H1 (cell line): ENCODE measurements at regions not wholly inside any gene's neighbourhood (a gene's known extent, or its start where the extent isn't known, plus 50 kb on each side); places are given as distances from the start of the nearest gene placed in this dataset.

ENCODE experiments used
- CTCF ChIA-PET: fragments of 300-600 bp; sonication (Branson Sonifier 250); formaldehyde crosslinking; loops from one replicate; lab custom pipeline; 2021; ENCODE audit not compliant: partially characterized antibody; lab: Charles Lee
- POLR2A ChIA-PET: fragments of 300-600 bp; sonication (Branson Sonifier 250); formaldehyde crosslinking; loops from one replicate; lab custom pipeline; 2021; ENCODE audit warnings: inconsistent platforms; ENCODE audit not compliant: partially characterized antibody; lab: Charles Lee
- DNase-seq, 2 experiments: peaks; one replicate each; pipeline versions ENCODE4 v3.0.0 to v3.0.0-alpha.2; 2010 to 2022; ENCODE audit warnings: low spot score in 2 of 2, low read depth in 1 of 2, mixed read lengths in 1 of 2
- FAIRE-seq: peaks from 2 replicates; lab custom pipeline; 2011; peaks lifted over from hg19 to GRCh38; lab: Jason Lieb, UNC
- H2AFZ ChIP-seq: 2 replicates; pipeline ENCODE4 v1.8.1; 2012; ENCODE audit warnings: low read length, inconsistent platforms
- H2AK5ac ChIP-seq: 2 replicates; pipeline ENCODE4 v1.6.1; 2013; ENCODE audit warnings: low read depth, low read length
- H2BK120ac ChIP-seq: replicated peaks from 2 replicates; pipeline ENCODE3; 2013; ENCODE audit warnings: low read depth, low read length, inconsistent platforms
- H2BK12ac ChIP-seq: 2 replicates; pipeline ENCODE4 v1.6.1; 2013; ENCODE audit warnings: low read depth, low read length
- H2BK15ac ChIP-seq: 2 replicates; pipeline ENCODE4 v1.6.1; 2013; ENCODE audit warnings: low read length
- H2BK20ac ChIP-seq: 2 replicates; pipeline ENCODE4 v1.6.1; 2013; ENCODE audit warnings: low read length
- H2BK5ac ChIP-seq: 2 replicates; pipeline ENCODE4 v1.6.1; 2013; ENCODE audit warnings: low read depth, low read length
- H3K14ac ChIP-seq: 2 replicates; pipeline ENCODE4 v1.6.1; 2013; ENCODE audit warnings: inconsistent platforms; ENCODE audit not compliant: insufficient read length
- H3K18ac ChIP-seq: 2 replicates; pipeline ENCODE4 v1.6.1; 2013; ENCODE audit warnings: low read length; ENCODE audit errors: extremely low read depth
- H3K23ac ChIP-seq: 2 replicates; pipeline ENCODE4 v1.6.1; 2013; ENCODE audit warnings: inconsistent platforms; ENCODE audit not compliant: insufficient read length
- H3K23me2 ChIP-seq: 2 replicates; pipeline ENCODE4 v1.6.1; 2013; ENCODE audit warnings: low read depth, low read length
- H3K27ac ChIP-seq: 2 replicates; pipeline ENCODE4 v1.6.1; 2011; ENCODE audit warnings: low read depth, low read length, inconsistent platforms
- H3K27me3 ChIP-seq, 4 experiments: replicated peaks in 1 of 4; 1 replicate in 1 of 4; 2 replicates in 3 of 4; pipeline versions ENCODE4 v1.6.1 to v1.8.1; 2011 to 2013; ENCODE audit warnings: low read length in 3 of 4, mild to moderate bottlenecking in 3 of 4, inconsistent platforms in 2 of 4, mixed read lengths in 2 of 4, moderate library complexity in 1 of 4; ENCODE audit not compliant: control insufficient read depth in 3 of 4, insufficient read depth in 3 of 4; ENCODE audit errors: extremely low read depth in 1 of 4
- H3K36me3 ChIP-seq, 4 experiments: 2 replicates each; pipeline versions ENCODE4 v1.6.1 to v1.8.1; 2011 to 2013; ENCODE audit warnings: mild to moderate bottlenecking in 4 of 4, low read length in 3 of 4, moderate library complexity in 2 of 4, control low read depth in 1 of 4, inconsistent platforms in 1 of 4; ENCODE audit not compliant: insufficient read depth in 4 of 4, control insufficient read depth in 2 of 4
- H3K4ac ChIP-seq: replicated peaks from 2 replicates; pipeline ENCODE3; 2013; ENCODE audit warnings: low read length, low read depth, mixed read lengths, inconsistent platforms; ENCODE audit not compliant: insufficient read length
- H3K4me1 ChIP-seq, 4 experiments: replicated peaks in 1 of 4; 1 replicate in 1 of 4; 2 replicates in 3 of 4; pipeline versions ENCODE4 v1.6.1 to v1.8.1; 2011 to 2013; ENCODE audit warnings: low read length in 3 of 4, inconsistent platforms in 2 of 4, mixed read lengths in 1 of 4; ENCODE audit not compliant: insufficient read depth in 4 of 4, control insufficient read depth in 3 of 4
- H3K4me2 ChIP-seq, 2 experiments: 2 replicates each; pipeline versions ENCODE4 v1.6.1 to v1.8.1; 2011 to 2013; ENCODE audit warnings: low read depth in 2 of 2, low read length in 2 of 2, control low read depth in 1 of 2, inconsistent platforms in 1 of 2, mild to moderate bottlenecking in 1 of 2; ENCODE audit not compliant: insufficient read depth in 1 of 2
- H3K4me3 ChIP-seq, 4 experiments: fragments of 200-600, 300-600 bp in 1 of 4; sonication (generic), shearing (Covaris generic), sonication (Bioruptor Twin) in 1 of 4; 2 replicates each; pipeline versions ENCODE4 v1.5.1 to v1.8.1; 2011 to 2016; ENCODE audit warnings: low read length in 4 of 4, low read depth in 3 of 4, control low read depth in 2 of 4, inconsistent platforms in 2 of 4, mild to moderate bottlenecking in 2 of 4, mixed read lengths in 1 of 4, moderate library complexity in 1 of 4; ENCODE audit not compliant: insufficient read depth in 2 of 4; ENCODE audit errors: extremely low read depth in 1 of 4
- H3K56ac ChIP-seq: replicated peaks from 2 replicates; pipeline ENCODE3; 2013; ENCODE audit warnings: low read depth, mild to moderate bottlenecking, mixed read lengths, low read length, inconsistent platforms; ENCODE audit not compliant: insufficient read length
- H3K79me1 ChIP-seq: 2 replicates; pipeline ENCODE4 v1.6.1; 2013; ENCODE audit warnings: low read depth, low read length, control low read depth
- H3K79me2 ChIP-seq, 2 experiments: 2 replicates each; pipeline versions ENCODE4 v1.6.1 to v1.8.1; 2012 to 2013; ENCODE audit warnings: low read length in 2 of 2, mild to moderate bottlenecking in 2 of 2, inconsistent platforms in 1 of 2; ENCODE audit not compliant: insufficient read depth in 2 of 2, control insufficient read depth in 1 of 2
- H3K9ac ChIP-seq, 4 experiments: replicated peaks in 1 of 4; 1 replicate in 1 of 4; 2 replicates in 3 of 4; pipeline versions ENCODE4 v1.6.1 to v1.8.1; 2011 to 2013; ENCODE audit warnings: low read depth in 3 of 4, low read length in 3 of 4, control low read depth in 2 of 4, mild to moderate bottlenecking in 2 of 4, moderate library complexity in 2 of 4, inconsistent platforms in 1 of 4; ENCODE audit errors: extremely low read depth in 1 of 4
- H3K9me3 ChIP-seq, 2 experiments: 2 replicates each; pipeline versions ENCODE4 v1.6.1 to v1.8.1; 2012 to 2013; ENCODE audit warnings: mild to moderate bottlenecking in 2 of 2, moderate library complexity in 2 of 2, control low read depth in 1 of 2, inconsistent platforms in 1 of 2, low read depth in 1 of 2, low read length in 1 of 2, mixed read lengths in 1 of 2; ENCODE audit not compliant: insufficient read depth in 2 of 2
- H4K20me1 ChIP-seq, 2 experiments: replicated peaks in 1 of 2; 2 replicates each; pipeline versions ENCODE3 to v1.8.1; 2011 to 2013; ENCODE audit warnings: inconsistent platforms in 2 of 2, low read length in 2 of 2, mild to moderate bottlenecking in 1 of 2; ENCODE audit not compliant: insufficient read depth in 2 of 2, control insufficient read depth in 1 of 2
- H4K5ac ChIP-seq: 2 replicates; pipeline ENCODE4 v1.6.1; 2013; ENCODE audit warnings: low read length, low read depth, mixed read lengths, inconsistent platforms; ENCODE audit not compliant: insufficient read length
- H4K8ac ChIP-seq: 2 replicates; pipeline ENCODE4 v1.8.0; 2013; ENCODE audit warnings: mild to moderate bottlenecking, moderate library complexity, low read length, inconsistent platforms; ENCODE audit not compliant: insufficient read depth; ENCODE audit errors: extremely low read depth
- H4K91ac ChIP-seq: replicated peaks from 2 replicates; pipeline ENCODE3; 2013; ENCODE audit warnings: low read length, mixed read lengths, inconsistent platforms; ENCODE audit not compliant: insufficient read length
- WGBS, 2 experiments: shearing (Covaris generic) in 1 of 2; methylation state at CpG; one replicate each; pipeline versions ENCODE4 v1.1.6 to v1.1.7; 2013 to 2015; ENCODE audit warnings: low lambda C conversion rate in 2 of 2, mixed read lengths in 2 of 2, inconsistent platforms in 1 of 2, low coverage in 1 of 2, missing lambda C conversion rate in 1 of 2; ENCODE audit not compliant: insufficient replicate concordance in 2 of 2, insufficient coverage in 1 of 2, insufficient read length in 1 of 2; ENCODE audit errors: extremely low coverage in 1 of 2, missing lambda C conversion rate in 1 of 2; 5-methylcytosine and 5-hydroxymethylcytosine counted together

DNA sequence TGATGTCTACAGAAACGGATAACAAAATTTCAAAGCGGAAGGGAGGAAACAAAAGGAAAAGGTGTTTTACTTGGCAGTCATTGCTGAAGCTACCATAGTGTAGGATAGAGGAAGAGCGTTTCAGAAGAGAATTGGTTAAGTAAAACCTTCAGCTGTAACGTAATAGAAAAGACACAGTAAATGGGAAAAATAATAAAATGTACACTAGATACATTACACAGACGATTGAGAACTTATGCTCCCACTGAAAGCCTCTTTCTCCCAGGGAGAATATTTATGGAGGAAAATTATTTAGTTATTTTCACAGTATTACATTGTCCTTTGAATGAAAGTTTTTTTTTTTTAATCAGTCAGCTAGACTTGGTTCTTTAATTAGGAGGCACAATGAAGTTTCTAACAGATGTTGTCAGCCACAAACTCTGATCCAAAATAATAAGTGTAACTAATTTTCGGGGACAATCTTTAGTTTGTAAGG lies 90.7 kb upstream of the PRDM1 start:
- WGBS, 2 experiments: 20% methylated on average over 6 of the region's 6 CpGs; no CpG with 5 or more reads in 1 of the 2 experiments
- CTCF ChIA-PET: interaction anchor here (0.8 kb wide), 1 partner anchor 87 kb away, joined by 5 read pairs; no protein-coding TSS in a partner anchor

More for the DNA sequence above, 90.7 kb upstream of the PRDM1 start:
- POLR2A ChIA-PET: interaction anchor here (0.9 to 1.6 kb wide), 2 partner anchors 9 to 14 kb away, joined by 3 to 6 read pairs; no protein-coding TSS in a partner anchor
- Histone ChIP-seq H3K4me3 (peak overlapping the region; percentile 53 to 88 (median 70); a peak in 6 of 8 replicates), H3K9me3 (no peaks in the 10 kb centered on the region), H4K8ac (no peak overlapping the region), H3K9ac (no peak overlapping the region), H3K56ac (no peak overlapping the region), H2BK20ac (no peak overlapping the region), H3K23me2 (peaks cover 24% of the 10 kb centered on the region), H3K18ac (no peak overlapping the region), H2BK120ac (no peak overlapping the region), H2AFZ (no peak overlapping the region), H3K23ac (no peak overlapping the region), H3K4me2 (peak overlapping the region; percentile 100), H2BK15ac (no peak overlapping the region), H2AK5ac (no peak overlapping the region), H2BK12ac (no peak overlapping the region), H3K79me1 (no peaks in the 10 kb centered on the region), H3K36me3 (no peaks in the 10 kb centered on the region), H4K5ac (no peak overlapping the region), H2BK5ac (no peak overlapping the region), H3K4me1 (peaks cover 0 to 16% (median 7%) of the 10 kb centered on the region in 4 experiments; a peak in 6 of 7 replicates), H4K20me1 (peaks cover 0 to 1% of the 10 kb centered on the region in 2 experiments), H3K27ac (no peak overlapping the region), H3K27me3 (peaks cover 37 to 80% (median 63%) of the 10 kb centered on the region in 4 experiments), H3K4ac (no peak overlapping the region), H3K14ac (no peak overlapping the region), H4K91ac (no peak overlapping the region), H3K79me2 (no peaks in the 10 kb centered on the region)
- no peak for DNase-seq
- no peak for FAIRE-seq
